ENCODE measurements at regions not wholly inside any gene's neighbourhood (a gene's known extent, or its start where the extent isn't known, plus 50 kb on each side); places are given as distances from the start of the nearest gene placed in this dataset.
"Not testable (repeated sequence)": the region's sequence is repeated elsewhere in the genome, so short reads cannot be mapped to it uniquely, and the experiment has no call there.

GRCh38 chr17:34039759-34040555 is 215.1 kb upstream of the CCL2 start:
- peak in 1 of 3 donors; percentile 15 for DNase-seq

- DNase-seq, result no peak
Observed at GRCh38 chr17:34045990-34046389, 209.1 kb upstream of the CCL2 start.

- DNase-seq, result no peak
Observed at GRCh38 chr17:34051046-34051445, 204.0 kb upstream of the CCL2 start.

DNA sequence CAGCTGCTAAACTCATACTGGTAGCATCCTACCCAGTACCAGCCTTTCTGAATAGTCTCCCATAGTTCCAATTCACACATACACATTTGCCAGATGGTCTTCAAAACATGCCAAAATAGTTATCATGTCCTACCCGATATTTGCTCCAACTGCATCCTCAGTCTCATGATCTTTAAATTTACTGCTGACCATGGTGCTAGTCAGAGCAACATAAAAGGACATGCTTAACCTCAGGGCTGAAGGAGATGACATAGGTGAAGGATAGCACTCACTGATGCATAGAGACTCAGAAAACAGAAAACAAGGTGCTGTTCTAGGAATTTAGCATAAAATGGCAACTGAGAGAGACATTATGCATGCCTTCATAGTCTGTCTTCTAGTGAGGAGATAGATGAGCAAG is 200.6 kb upstream of the CCL2 start:
- DNase-seq, result no peak

DNA sequence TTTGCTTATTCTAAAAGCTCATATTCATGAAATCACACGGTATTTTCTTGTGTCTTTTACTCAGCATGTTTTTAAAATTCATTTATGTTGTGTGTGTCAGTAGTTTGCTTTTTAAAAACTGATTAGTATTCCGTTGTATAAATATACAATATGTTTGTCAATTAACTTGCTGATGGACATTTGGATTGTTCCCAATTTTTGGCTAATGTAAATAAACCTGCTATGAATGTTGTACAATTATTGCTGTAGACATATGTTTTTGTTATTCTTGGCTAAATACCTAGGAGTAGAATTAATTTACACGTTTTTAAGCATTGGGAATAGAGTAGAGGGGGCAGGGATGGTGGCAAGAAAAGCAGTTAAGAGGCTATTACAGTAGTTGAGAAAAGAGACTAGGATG is 199.5 kb upstream of the CCL2 start:
- DNase-seq, result no peak

- no peak for DNase-seq
Observed at GRCh38 chr17:34059423-34060220, 195.5 kb upstream of the CCL2 start.

DNA sequence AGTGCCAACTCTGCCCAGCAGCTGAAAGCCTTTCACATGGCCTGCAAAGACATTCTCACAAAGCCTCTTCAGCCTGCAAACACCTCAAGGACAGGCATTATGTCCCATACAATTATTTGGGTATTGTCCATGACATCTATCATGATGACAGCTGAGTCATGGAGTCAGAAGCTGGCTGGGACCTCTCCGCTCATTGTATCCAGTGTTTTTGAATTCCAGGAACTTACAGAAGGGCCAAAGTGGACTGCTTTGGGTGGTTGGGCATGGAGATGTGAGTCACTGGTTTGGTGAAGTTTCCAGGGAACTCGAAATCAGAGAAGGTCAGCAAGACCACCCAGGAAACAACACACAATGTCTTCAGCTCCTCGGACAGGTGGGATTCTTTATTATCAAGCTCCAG is 188.6 kb upstream of the CCL2 start:
- no peak for DNase-seq

DNA sequence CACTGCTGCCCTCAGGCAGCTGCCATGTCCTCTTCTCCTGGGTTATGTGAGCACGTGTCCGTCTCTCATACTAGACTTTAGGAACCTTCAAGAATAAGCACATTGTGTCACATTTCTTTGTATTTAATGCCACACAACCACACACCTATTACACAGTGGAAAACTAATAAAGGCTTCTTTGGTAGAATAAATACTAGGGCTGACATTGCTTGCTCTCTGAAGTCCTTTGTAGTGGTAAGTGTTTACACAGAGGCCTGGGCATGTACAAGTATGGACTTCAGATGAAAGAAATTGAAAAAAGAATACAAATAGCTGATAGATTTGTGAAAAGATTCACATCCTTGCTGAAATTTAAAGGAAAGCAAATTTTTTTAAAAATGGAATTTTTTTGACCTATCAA is 188.1 kb upstream of the CCL2 start:
- no peak for DNase-seq

DNA sequence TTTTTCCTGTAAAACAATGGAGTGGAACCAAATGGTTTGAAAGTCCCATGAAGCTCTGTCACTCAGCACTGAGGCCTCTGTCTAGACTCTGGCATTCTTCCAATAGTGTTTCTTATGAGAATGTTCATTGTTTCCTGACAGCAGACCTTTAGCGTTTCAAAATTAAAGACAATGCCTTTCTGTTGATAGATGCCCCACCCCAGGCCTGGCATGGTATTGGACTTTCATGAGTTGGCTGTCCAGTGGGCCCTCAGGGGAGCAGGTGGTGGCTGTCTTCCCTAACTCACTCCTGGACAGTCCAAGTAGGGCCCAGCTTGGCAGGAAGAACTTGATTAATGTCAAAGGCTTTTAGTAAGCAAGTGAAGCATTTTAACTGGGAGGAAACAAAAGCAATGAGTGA is 186.5 kb upstream of the CCL2 start:
- no peak for DNase-seq

DNA sequence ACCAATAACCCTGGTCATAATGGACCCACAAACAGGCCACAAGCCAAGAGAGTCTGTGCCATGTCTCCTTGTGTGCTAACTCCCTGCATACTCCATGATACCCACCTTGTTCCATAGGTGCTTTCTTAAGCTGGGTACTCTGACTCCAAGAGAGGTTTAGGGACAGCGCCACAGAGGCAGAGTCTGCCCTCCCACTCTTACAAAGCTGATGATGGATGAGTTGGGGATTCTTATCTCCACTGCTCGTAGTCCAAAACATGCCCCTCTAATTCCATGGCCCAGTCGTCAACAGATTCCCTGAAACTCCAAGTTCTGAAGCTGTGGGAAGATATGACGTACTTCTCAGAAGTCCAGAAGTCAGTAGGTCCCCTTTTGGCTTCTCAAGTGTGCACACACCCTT is 184.4 kb upstream of the CCL2 start:
- no peak for DNase-seq

GRCh38 chr17:34071886-34072420 is 183.1 kb upstream of the CCL2 start:
- no peak for DNase-seq

DNA sequence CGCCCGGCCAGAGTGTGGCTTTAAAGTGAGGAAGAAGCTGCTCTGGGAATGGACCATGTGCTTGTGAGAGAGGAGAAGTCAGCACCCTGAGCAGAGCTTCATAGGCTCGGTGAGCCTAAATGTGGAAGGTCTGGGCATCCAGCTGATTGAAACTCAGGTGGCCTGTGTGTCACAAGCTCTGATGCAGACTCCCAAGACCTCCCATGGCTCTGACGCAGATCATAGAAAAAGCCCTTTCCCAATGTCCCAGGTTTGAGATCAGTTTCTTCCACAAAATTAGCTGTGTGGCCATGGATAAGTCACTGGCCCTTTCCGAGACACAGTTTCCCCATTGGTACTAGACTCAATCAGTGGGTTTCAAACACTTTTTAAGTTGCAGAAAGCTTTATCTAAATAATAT is 180.0 kb upstream of the CCL2 start:
- DNase-seq, result no peak

- DNase-seq, result no peak
Observed at GRCh38 chr17:34076743-34077631, 178.1 kb upstream of the CCL2 start.

DNA sequence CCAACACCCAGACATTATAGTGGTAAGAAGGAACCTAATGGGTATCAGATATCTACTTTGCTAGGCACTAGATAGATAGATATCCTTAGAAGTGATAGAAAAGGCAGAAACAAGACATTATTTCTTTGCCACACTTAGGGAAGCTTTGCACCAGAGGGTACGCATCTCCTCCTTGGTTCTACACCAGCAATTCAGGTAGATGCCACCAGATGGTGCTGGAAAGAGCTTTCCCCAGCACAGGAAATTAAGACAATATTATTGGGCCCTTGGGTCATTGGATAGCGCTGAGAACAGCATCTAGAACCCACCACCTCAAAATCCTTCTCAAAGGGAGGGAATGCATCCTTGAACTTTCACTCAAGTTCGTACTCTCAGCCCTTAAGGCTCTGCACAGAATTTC is 173.8 kb upstream of the CCL2 start:
- peak; percentile 16 to 27 (median 17) for DNase-seq

DNA sequence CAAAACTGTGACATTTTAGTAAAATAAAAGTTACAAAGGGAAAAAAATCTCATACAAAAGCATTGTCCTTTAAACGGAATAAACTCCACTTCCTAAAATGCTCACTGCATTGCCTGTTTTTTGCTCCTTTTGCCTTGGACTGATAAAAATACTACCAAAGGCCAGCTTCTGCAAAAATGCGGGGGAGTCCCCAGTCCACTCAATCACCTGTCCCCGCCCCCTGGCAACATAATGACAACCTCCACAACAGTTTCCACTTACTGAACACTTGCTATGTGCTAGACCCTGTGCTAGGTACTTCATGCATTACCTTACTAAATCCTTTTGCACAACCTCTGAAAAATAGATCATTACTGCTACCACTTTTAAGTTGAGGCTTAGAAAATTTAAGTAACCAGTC is 172.7 kb upstream of the CCL2 start:
- DNase-seq, result no peak

- not testable (repeated sequence) for DNase-seq
Observed at GRCh38 chr17:34089042-34089441, 166.0 kb upstream of the CCL2 start.

DNA sequence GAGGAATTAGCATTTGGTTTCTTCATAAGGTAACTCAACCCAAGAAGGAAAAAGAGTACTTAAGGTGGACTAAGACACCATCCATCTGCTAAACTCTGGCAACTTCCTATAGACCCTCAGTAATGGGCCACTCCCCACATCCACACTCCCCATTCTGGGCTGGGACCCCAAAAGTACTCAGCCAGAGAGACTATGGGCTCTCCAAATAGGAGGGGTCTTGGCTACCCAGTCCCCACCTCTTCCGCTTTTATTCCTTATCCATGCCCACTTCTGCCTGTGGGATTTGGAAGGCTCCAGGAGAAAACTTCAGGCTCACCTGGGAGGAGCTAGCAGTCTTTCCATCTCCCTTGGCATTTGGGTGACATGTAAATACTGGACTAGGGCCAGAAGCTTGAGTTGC is 164.5 kb upstream of the CCL2 start:
- DNase-seq, result no peak

- no peak for DNase-seq
Observed at GRCh38 chr17:34091975-34092374, 163.1 kb upstream of the CCL2 start.

DNA sequence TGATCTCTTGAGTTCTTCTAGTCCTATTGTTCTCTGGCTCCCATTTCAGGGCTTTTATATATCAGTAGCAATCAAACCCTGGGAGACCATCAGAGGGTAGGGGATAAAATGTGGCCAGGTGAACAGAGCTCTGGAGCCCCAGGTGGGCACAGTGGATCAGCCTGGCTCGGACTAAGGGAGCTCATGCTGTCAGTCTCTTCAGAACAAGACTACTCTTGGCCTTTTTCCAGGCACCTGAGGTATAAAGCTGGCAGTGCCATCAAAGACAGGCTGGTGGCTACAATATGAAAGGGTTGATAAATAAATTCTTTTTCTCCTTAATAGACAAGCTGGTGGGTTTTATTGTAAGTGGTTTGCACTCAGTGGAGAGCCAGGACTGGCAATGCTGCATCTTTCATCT is 160.0 kb upstream of the CCL2 start:
- no peak for DNase-seq

DNA sequence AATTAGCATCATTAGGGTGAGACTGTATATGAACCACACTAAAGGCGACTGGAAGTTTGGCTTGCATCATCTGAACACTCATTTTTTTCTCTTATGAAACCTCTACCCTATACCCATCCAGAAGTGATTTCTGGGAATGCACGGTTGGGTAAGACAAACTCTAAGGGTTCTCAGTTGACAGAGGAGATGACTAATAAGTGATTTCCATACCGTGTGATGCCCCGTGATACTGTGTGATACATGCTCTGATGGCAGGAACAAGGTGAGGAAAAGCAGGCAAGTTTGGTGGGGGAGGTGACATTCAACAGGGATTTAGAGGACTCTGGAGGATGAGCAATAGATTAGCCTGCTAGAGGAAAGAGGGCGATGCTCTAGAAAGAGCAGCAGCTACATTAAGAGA is 156.4 kb upstream of the CCL2 start:
- DNase-seq, result peak; percentile 54 to 77 (median 56)

DNA sequence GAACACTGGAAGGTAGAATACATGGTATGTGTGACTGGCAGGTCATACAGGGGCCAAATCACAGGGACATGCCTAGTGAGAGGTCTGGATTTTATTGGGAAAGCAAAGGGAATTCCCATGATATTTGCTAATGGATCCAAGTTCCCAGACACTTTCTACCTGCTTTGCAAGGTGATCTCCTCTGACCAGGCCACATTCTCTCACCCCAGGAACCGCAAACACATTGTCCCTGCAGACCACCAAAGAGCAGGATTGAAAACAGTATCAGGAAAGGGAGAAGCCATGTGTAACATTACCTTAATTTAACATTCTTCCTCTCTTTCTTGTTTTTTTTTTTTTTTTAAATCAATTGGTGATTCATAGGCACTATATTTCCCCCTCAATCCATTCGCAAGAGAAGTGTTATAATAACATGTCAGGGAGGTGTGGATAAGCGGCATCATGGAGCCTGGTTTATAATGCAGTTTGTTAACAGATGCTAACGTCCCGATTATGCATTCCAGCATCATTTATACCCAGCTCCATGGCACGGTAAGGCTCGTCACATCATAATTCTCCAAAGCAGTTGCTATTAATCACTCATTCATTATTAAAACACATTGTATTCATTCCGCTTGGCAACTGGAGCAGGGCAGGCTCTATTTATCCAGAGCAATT is 155.1 kb upstream of the CCL2 start:
- DNase-seq, result no peak

DNA sequence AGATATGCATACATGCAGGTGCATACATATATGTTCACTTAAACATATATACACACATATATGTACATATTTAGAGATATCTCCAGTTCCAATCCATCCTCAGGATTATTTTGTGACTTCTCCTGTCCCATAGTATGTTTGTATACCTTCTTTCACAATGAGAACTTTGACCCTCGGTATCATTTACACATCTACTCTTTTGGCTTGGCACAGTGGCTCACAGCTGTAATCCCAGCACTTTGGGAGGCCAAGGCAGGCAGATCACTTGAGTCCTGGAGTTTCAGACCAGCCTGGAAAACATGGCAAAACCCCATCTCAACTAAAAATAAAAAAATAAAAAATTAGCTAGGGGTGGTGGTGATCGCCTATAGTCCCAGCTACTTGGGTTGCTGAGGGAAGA is 148.1 kb upstream of the CCL2 start:
- DNase-seq, result no peak

DNA sequence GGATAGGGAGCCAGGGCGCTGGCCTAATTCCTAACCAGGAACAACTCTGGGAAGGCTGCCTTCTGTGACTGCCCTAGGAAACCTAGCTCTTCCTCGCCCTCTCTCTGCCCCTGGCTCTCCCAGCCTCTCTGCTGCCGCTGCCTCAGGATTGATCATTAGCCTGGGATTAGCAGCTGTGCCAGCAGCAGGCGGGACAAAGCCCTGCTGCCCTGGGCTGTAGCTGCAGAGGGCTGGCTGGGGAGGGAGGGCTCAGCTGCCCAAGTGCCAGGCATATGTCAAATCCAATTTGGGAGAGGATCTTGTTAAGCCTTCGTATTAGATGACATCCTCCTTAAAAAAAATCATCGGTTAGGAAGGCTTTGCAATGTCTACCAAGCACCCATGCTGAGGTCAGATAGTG is 144.8 kb upstream of the CCL2 start:
- no peak for DNase-seq

Data from suppressor macrophage treated with lipopolysaccharide for 1 hour (primary cell).